Heart right ventricle (tissue), 16 donors: ENCODE measurements at regions not wholly inside any gene's neighbourhood (a gene's known extent, or its start where the extent isn't known, plus 50 kb on each side); places are given as distances from the start of the nearest gene placed in this dataset.

Experiments
- ATAC-seq, 8 donors: fragments of 200-7000 bp; cut with Tn5 transposase; one replicate each; pipeline ENCODE4 v1.9.1; 2020; ENCODE audit warnings: mild to moderate bottlenecking in 8 of 8, moderate library complexity in 8 of 8, moderate number of reproducible peaks in 1 of 8
- DNase-seq, 2 donors: peaks; one replicate each; pipeline ENCODE4 v3.0.0-alpha.2; 2020
- H3K27ac ChIP-seq, 10 donors: fragments of 200-600 bp; sonication (generic) in 2 of 10; one replicate each; pipeline versions ENCODE4 v1.5.0 to v1.8.0; 2020 to 2022; ENCODE audit warnings: mild to moderate bottlenecking in 3 of 10
- H3K27me3 ChIP-seq, 7 donors: fragments of 200-600 bp; one replicate each; pipeline ENCODE4 v1.8.0; 2021 to 2022; ENCODE audit warnings: mild to moderate bottlenecking in 2 of 7
- H3K36me3 ChIP-seq, 9 donors: fragments of 200-600 bp; sonication (generic) in 1 of 9; one replicate each; pipeline versions ENCODE4 v1.5.0 to v1.8.0; 2020 to 2022; ENCODE audit warnings: mild to moderate bottlenecking in 2 of 9
- H3K4me1 ChIP-seq, 9 donors: fragments of 200-600 bp; sonication (generic) in 1 of 9; one replicate each; pipeline versions ENCODE4 v1.5.0 to v1.8.0; 2020 to 2022; ENCODE audit warnings: mild to moderate bottlenecking in 4 of 9
- H3K4me3 ChIP-seq, 10 donors: fragments of 200-600 bp; sonication (generic) in 2 of 10; one replicate each; pipeline versions ENCODE4 v1.5.0 to v1.8.0; 2020 to 2022; ENCODE audit warnings: mild to moderate bottlenecking in 7 of 10, moderate library complexity in 2 of 10
- H3K9me3 ChIP-seq, 11 donors: fragments of 200-600 bp in 10 of 11; sonication (generic) in 2 of 11; one replicate each; pipeline versions ENCODE4 v1.5.0 to v1.8.0; 2013 to 2022; ENCODE audit warnings: mild to moderate bottlenecking in 2 of 11, control low read depth in 1 of 11, moderate library complexity in 1 of 11
- WGBS, 2 donors: extraction: QIAGEN DNeasy Blood & Tissue Kit; methylation state at CpG; one replicate each; pipeline ENCODE4 v1.1.7; 2013; ENCODE audit warnings: inconsistent platforms in 1 of 2; 5-methylcytosine and 5-hydroxymethylcytosine counted together
- intact Hi-C, 10 donors: fragments of 100-400 bp; cut with DNase I; formaldehyde crosslinking; loops; one replicate each; pipeline versions ENCODE4 v1.11.1 to v1.14.2; 2022
- TF ChIP-seq, protein P1 (sequence below), 9 donors: fragments of 200-600 bp; sonication (generic) in 2 of 9; IDR thresholded peaks; one replicate each; pipeline versions ENCODE4 v1.5.0 to v1.8.0; 2021 to 2022; ENCODE audit warnings: antibody characterized with exemption in 9 of 9, mild to moderate bottlenecking in 5 of 9, moderate library complexity in 1 of 9
- donor health status: Arrhythmogenic right ventricular cardiomyopathy.
- donor health status: ischemic (EF 13 %, LVEDD 7.1; RV severe dilation, severe dysfunction).
- donor health status: healthy with polysubstance abuse.
- donor health status: DM: no; HTN: yes; CAD: no.
- donor health status: DM: no; HTN: no; CAD: no.
- donor health status: ischemic (EF 25% LVEDD 6.9; RV normal size, moderate dysfunction).
- donor health status: ischemic (EF 25% LVEDD 5.7; RV mildly dilated, moderate dysfunction).
- donor health status: healthy.
- donor health status: DM: yes; HTN: yes; CAD: no.
- donor health status: Ischemic cardiomyopathy.
- donor health status: ischemic (EF 35%, LVEDD 5.7; RV mildly dilated, moderate dysfunction).
- donor health status: nonischemic (EF 11% LVEDD 7.7; RV severe dilation, severe dysfunction).
- donor health status: DM: yes; HTN: yes; CAD: no.
- donor health status: PGD.
- donor health status: ischemic (EF 29% LVEDD 5.4; RV normal size, mild dysfunction).
- donor health status: nonischemic (EF 23%, LVEDD 6.1; RV moderate dilation, normal function).

DNA sequence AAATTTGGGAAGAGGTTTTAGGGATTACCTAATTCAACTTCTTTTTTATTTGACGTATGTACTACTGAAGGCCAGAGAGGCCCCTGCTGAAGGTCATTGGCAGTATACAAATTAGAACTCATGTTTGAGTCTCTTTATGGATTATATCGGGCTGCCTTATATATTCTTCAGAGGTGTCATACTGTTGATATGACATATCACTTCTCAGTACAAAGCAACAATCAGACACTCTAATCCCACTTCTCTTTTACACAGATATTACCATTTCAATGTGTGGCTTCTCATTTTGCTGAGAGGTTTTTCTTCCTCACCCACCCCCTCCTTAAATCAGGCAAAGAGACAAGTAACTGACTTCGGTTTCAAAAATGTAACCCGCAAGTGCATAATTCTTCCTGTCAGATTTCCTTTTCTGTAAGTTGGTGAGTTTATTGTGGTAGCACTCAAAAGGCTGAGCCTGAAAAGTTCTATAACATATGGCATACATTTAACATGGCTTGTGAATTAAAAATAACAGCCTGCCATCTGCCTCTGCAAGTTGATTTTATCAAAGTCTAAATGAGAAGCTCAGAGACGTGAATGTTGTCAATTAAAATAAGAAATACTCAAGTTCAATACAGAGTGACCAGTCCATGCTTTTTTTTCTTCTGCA is 163.6 kb upstream of the RORB start:
- intact Hi-C loops = no loop called here
- no peak for ATAC-seq

DNA sequence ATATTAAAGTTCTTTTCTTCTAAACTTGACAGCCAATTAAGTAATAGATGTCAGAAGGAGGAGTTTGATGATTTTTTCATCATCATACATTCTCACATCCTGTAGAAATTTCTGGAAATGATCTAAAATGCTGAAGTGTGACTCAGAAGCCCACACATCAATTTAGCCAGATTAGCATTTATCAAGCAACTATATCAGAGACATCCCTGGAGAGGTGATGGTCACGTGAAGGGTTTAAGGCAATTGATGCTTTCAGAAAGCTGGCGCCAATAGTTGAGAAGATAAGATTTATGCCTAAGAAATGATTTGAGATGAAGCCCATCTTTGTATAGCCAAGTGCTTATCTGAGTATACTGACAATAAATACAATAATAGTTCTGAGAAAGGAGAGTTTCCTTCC is 162.9 kb upstream of the RORB start:
- ATAC-seq (no peak), DNase-seq (no peak)
- Histone ChIP-seq H3K4me1 (no peaks in the 10 kb centered on the region), H3K27me3 (peaks cover 0 to 6% (median 0%) of the 10 kb centered on the region in 7 donors), H3K9me3 (no peaks in the 10 kb centered on the region), H3K36me3 (no peaks in the 10 kb centered on the region), H3K4me3 (no peak overlapping the region), H3K27ac (no peak overlapping the region)
- WGBS, 2 donors = 62 to 70% methylated on average over 2 of the region's 2 CpGs
- intact Hi-C loops = no loop called here
- TF ChIP-seq, protein P1, sequence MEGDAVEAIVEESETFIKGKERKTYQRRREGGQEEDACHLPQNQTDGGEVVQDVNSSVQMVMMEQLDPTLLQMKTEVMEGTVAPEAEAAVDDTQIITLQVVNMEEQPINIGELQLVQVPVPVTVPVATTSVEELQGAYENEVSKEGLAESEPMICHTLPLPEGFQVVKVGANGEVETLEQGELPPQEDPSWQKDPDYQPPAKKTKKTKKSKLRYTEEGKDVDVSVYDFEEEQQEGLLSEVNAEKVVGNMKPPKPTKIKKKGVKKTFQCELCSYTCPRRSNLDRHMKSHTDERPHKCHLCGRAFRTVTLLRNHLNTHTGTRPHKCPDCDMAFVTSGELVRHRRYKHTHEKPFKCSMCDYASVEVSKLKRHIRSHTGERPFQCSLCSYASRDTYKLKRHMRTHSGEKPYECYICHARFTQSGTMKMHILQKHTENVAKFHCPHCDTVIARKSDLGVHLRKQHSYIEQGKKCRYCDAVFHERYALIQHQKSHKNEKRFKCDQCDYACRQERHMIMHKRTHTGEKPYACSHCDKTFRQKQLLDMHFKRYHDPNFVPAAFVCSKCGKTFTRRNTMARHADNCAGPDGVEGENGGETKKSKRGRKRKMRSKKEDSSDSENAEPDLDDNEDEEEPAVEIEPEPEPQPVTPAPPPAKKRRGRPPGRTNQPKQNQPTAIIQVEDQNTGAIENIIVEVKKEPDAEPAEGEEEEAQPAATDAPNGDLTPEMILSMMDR (IDR thresholded peaks at IDR 0.05) = no peak

More for the DNA sequence above, 163.6 kb upstream of the RORB start:
- Histone ChIP-seq H3K27ac (no peak overlapping the region), H3K9me3 (no peaks in the 10 kb centered on the region), H3K36me3 (no peaks in the 10 kb centered on the region), H3K27me3 (peaks cover 0 to 6% (median 0%) of the 10 kb centered on the region in 7 donors), H3K4me1 (no peaks in the 10 kb centered on the region), H3K4me3 (no peak overlapping the region)
- TF ChIP-seq, protein P1 (IDR thresholded peaks at IDR 0.05) = no peak
- DNase-seq = no peak
- WGBS, 2 donors = 61 to 64% methylated on average over 5 of the region's 5 CpGs

DNA sequence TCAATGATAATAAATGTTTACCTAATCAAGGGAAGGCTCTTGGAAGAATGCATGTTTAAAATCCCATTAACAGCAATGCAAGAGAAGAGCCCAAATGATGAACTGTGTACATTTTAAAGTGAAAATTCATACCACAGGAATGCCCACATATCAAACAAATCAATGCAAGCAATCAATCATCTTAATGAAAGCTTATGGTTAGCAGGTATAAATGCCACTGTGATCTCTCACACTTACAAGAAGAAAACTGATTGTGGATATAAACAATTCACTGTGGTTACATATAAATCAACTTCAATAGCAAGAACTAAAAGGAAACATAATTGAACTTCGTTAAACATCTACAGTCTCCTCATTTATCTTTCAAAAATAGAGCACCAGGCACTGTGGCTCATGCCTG is 161.0 kb upstream of the RORB start:
- Histone ChIP-seq H3K4me1 (no peaks in the 10 kb centered on the region), H3K9me3 (peaks cover 0 to 10% (median 0%) of the 10 kb centered on the region in 11 donors), H3K27me3 (peaks cover 0 to 6% (median 0%) of the 10 kb centered on the region in 7 donors), H3K36me3 (no peaks in the 10 kb centered on the region), H3K4me3 (no peak overlapping the region), H3K27ac (no peak overlapping the region)
- DNase-seq (no peak), ATAC-seq (no peak)
- TF ChIP-seq, protein P1 (IDR thresholded peaks at IDR 0.05) = no peak
- 50 to 61% methylated on average over 1 of the region's 1 CpG for WGBS, 2 donors
- intact Hi-C loops = no loop called here

DNA sequence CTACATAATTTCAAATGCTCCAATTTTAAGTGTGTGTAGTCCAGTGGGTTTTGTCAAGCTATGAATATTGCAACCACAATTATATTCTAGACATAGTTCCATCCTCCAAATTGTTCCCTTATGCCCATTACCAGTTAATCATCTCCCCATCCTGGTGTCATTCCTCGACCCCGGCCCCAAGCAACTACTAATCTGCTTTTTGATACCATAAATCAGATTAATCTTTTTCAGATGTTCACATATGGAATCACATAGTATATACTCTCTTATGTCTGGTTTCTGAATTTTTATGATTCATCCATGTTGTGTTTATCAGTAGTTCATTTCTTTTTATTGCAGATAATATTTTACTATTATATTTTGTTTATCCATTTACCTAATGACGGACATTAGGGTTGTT is 148.4 kb upstream of the RORB start:
- 79 to 86% methylated on average over 3 of the region's 3 CpGs for whole genome bisulfite sequencing, 2 donors
- intact Hi-C loops = no loop called here
- no peak for DNase-seq
- Histone ChIP-seq H3K27me3 (no peaks in the 10 kb centered on the region), H3K4me3 (no peak overlapping the region), H3K36me3 (no peaks in the 10 kb centered on the region), H3K9me3 (no peaks in the 10 kb centered on the region), H3K4me1 (no peaks in the 10 kb centered on the region), H3K27ac (no peak overlapping the region)
- TF ChIP-seq, protein P1 (IDR thresholded peaks at IDR 0.05) = no peak
- no peak for ATAC-seq
